Small intestine (tissue), 7 donors: ENCODE measurements at regions not wholly inside any gene's neighbourhood (a gene's known extent, or its start where the extent isn't known, plus 50 kb on each side); places are given as distances from the start of the nearest gene placed in this dataset.

Experiments
- DNase-seq, 2 donors: peaks; one replicate each; pipeline versions ENCODE4 v3.0.0 to v3.0.0-alpha.2; 2013
- FAIRE-seq: peaks from 2 replicates; lab custom pipeline; 2012; peaks lifted over from hg19 to GRCh38; lab: Jason Lieb, UNC
- H3K27ac ChIP-seq, 3 donors: one replicate each; pipeline ENCODE4 v1.5.1; 2013; ENCODE audit warnings: low read length in 2 of 3, mild to moderate bottlenecking in 2 of 3, control low read depth in 1 of 3, inconsistent platforms in 1 of 3, low read depth in 1 of 3, moderate library complexity in 1 of 3
- H3K27me3 ChIP-seq, 3 donors: one replicate each; pipeline ENCODE4 v1.6.1; 2013; ENCODE audit warnings: low read length in 3 of 3, inconsistent platforms in 1 of 3; ENCODE audit not compliant: control insufficient read depth in 3 of 3, insufficient read depth in 3 of 3
- H3K36me3 ChIP-seq, 3 donors: one replicate each; pipeline ENCODE4 v1.6.1; 2013; ENCODE audit warnings: low read length in 3 of 3, inconsistent platforms in 1 of 3, low read depth in 1 of 3, mild to moderate bottlenecking in 1 of 3, moderate library complexity in 1 of 3; ENCODE audit not compliant: control insufficient read depth in 3 of 3, insufficient read depth in 2 of 3
- H3K4me1 ChIP-seq, 3 donors: one replicate each; pipeline ENCODE4 v1.6.1; 2013; ENCODE audit warnings: low read length in 2 of 3, inconsistent platforms in 1 of 3, low read depth in 1 of 3, mild to moderate bottlenecking in 1 of 3, moderate library complexity in 1 of 3; ENCODE audit not compliant: control insufficient read depth in 3 of 3, insufficient read depth in 2 of 3
- H3K4me3 ChIP-seq, 3 donors: one replicate each; pipeline ENCODE4 v1.5.1; 2013; ENCODE audit warnings: low read length in 3 of 3, control low read depth in 1 of 3, inconsistent platforms in 1 of 3, low read depth in 1 of 3, mild to moderate bottlenecking in 1 of 3, moderate library complexity in 1 of 3
- H3K9me3 ChIP-seq, 2 donors: one replicate each; pipeline ENCODE4 v1.6.1; 2013; ENCODE audit warnings: low read depth in 1 of 2, low read length in 1 of 2; ENCODE audit not compliant: control insufficient read depth in 2 of 2, insufficient read depth in 1 of 2
- WGBS, 3 donors: extraction: QIAGEN DNeasy Blood & Tissue Kit; methylation state at CpG; one replicate each; pipeline ENCODE4 v1.1.7; 2013; 5-methylcytosine and 5-hydroxymethylcytosine counted together
- donor health status: healthy with polysubstance abuse.
- donor health status: control.
- donor health status: control.
- donor health status: Bipolar disorder and iron deficiency.
- donor health status: healthy.

DNA sequence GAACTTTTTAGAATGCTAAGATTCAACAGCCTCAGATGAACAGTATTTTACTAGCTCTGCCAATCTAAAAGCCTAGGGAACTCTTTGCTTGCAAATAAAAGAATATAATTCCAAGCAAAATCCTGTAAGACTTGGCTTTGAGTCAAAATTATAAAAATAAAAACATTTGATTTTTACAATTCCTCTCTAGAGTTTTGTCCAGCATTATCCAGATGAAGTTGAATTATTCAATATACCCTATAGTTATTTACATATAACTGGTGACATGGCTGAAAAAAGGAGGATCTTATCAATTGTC lies 378.3 kb downstream of the ETS1 start:
- no peak overlapping the region for H3K27ac ChIP-seq

DNA sequence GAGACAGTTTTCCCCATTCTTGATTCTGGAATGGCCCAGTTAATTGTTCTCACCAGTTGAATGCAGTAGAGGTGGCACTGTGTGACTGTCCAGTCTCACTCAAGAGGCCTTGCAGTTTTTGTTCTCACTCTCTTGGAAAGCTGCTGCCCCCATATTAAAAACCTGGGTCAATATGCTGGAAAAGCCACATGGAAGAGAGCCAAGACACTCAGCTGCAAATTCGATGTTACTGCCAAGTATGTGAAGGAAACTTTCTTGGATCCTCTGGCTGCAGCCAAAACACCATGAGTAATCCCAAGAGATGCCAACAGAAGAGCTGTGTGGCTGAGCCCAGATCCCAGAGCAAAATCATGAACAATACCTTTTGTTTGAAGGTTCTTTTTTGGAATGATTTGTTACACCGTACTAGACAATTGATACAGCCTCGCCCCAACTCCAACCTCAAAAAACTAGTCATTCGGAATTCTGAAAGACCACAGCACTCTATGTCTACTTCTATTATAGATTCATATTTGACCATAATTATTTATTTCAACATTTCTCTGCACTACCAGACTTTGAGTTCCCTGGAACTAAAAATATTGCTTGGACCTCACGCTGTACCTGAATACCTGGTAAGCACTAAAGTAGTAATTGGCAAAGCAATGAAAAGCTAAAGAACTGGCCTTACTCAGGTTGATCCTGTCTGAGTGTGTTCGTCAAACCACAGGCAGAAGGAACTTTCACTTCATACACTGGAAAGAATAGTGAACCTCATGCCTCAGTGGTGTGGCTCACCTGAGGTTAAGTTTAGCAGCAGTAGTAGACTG lies 378.8 kb downstream of the ETS1 start:
- FAIRE-seq (no peak), DNase-seq (no peak)
- H3K4me3 ChIP-seq = no peak overlapping the region
- no peak overlapping the region for H3K27ac ChIP-seq
- no peaks in the 10 kb centered on the region for H3K36me3 ChIP-seq
- no peaks in the 10 kb centered on the region for H3K4me1 ChIP-seq
- no peaks in the 10 kb centered on the region for H3K9me3 ChIP-seq
- no peaks in the 10 kb centered on the region for H3K27me3 ChIP-seq
- 56 to 72% (median 60%) methylated on average over 6 of the region's 6 CpGs for WGBS, 3 donors

More for the DNA sequence above, 378.3 kb downstream of the ETS1 start:
- no peak for FAIRE-seq
- H3K9me3 ChIP-seq = peaks cover 0 to 1% of the 10 kb centered on the region in 2 donors
- H3K27me3 ChIP-seq = no peaks in the 10 kb centered on the region
- H3K36me3 ChIP-seq = no peaks in the 10 kb centered on the region
- H3K4me1 ChIP-seq = no peaks in the 10 kb centered on the region
- H3K4me3 ChIP-seq = no peak overlapping the region
- no peak for DNase-seq

DNA sequence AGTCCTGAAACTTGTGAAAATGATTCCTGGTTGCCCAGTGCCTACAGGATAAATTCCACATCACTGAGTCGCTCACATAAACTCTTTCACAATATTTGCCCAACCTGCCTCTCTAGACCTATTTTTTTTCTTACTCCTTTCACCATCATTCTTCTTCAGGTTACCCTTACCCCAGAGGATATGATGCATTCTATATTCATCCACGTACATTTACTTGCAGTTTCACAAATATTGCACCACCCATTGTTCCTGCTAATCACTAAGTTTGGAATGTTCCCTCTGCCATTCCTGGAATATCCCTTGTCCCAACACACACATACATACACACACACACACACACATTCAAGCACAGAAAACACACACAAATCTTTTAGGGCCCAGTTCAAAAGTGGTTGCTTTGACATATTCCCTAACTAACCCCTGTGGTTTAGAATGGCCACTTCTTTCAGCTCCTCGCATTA lies 379.5 kb downstream of the ETS1 start:
- FAIRE-seq (no peak), DNase-seq (no peak)
- 71 to 81% (median 76%) methylated on average over 3 of the region's 3 CpGs for WGBS, 3 donors
- Histone ChIP-seq H3K36me3 (no peaks in the 10 kb centered on the region), H3K9me3 (no peaks in the 10 kb centered on the region), H3K4me1 (no peaks in the 10 kb centered on the region), H3K27me3 (no peaks in the 10 kb centered on the region), H3K4me3 (no peak overlapping the region), H3K27ac (no peak overlapping the region)

DNA sequence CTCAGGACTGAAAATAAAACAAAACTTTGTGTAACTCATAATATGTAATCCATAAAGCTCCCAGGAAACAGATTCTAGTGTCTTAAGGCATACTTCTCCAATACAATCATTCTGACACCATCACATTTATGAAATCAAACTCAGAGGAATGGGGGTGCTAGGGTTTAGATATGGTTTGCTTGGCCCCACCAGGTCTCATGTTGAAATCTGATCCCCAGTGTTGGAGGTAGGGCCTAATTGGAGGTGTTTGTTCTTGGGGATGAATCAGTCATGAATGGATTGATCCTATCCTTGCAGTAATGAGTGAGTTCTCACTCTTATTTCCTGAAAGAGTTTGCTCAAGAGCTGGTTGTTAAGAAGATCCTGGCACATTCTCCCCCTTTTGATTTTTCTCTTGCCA lies 380.9 kb downstream of the ETS1 start:
- Histone ChIP-seq H3K9me3 (no peaks in the 10 kb centered on the region), H3K36me3 (no peaks in the 10 kb centered on the region), H3K27me3 (no peaks in the 10 kb centered on the region), H3K4me3 (no peak overlapping the region), H3K4me1 (no peaks in the 10 kb centered on the region), H3K27ac (no peak overlapping the region)
- DNase-seq = no peak
- no peak for FAIRE-seq

DNA sequence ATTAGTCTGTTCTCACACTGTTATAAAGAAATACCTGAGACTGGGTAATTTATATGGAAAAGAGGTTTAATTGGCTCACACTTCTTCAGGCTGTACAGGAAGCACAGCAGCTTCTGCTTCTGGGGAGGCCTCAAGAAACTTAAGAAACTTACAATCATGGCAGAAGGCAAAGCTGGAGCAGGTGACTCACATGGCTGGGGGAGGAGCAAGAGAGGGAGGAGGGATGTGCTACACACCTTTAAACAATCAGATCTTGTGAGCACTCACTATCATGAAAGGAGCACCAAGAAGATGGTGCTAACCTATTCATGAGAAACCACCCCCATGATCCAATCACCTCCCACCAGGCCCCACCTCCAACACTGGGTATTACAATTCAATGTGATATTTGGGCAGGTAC lies 381.6 kb downstream of the ETS1 start:
- H3K27me3 ChIP-seq = no peaks in the 10 kb centered on the region
- no peak for DNase-seq
- H3K9me3 ChIP-seq = no peaks in the 10 kb centered on the region
- no peak overlapping the region for H3K4me3 ChIP-seq
- H3K27ac ChIP-seq = no peak overlapping the region
- H3K4me1 ChIP-seq = no peaks in the 10 kb centered on the region
- FAIRE-seq = no peak
- no peaks in the 10 kb centered on the region for H3K36me3 ChIP-seq

DNA sequence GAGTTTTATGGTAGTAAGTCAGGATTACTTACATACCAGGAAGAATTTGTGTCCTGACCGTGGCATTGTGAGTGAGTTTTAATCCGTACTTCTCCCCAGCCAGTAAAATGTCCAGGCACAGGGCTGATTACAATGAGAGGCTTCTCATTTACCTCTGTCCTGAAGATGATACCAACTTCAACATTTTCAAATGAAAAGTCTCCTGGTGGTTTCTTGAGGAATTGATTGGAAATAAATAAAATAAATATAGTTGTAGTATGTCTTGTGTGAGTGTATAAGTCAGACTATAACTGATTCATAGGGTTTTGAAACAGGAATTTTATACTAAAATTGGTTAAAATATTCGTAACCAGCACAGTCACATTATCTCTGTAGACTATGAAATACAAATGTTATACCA lies 382.5 kb downstream of the ETS1 start:
- Histone ChIP-seq H3K27me3 (no peaks in the 10 kb centered on the region), H3K9me3 (no peaks in the 10 kb centered on the region), H3K36me3 (no peaks in the 10 kb centered on the region), H3K27ac (no peak overlapping the region), H3K4me3 (no peak overlapping the region), H3K4me1 (no peaks in the 10 kb centered on the region)
- DNase-seq = no peak
- FAIRE-seq = no peak
- 90 to 92% (median 91%) methylated on average over 3 of the region's 3 CpGs for WGBS, 3 donors

DNA sequence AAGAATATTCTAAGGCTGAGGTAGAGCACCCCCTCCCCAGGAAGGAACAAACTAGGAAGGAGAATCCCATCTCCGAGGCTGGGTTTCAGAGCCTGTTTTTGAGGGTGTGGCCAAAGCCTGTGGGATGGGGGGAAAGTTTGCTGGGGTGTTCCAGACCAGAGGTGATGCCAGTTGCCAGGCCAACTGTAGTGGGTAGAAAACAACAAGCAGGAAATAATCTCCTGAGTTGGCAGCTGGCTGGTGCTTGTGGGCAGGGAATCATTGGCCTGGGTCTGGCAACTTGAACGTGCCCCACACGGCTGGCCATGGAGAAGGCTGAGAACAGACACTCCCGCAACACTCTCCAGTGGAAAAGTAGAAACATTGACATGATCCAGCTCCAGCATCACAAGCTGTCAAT lies 385.6 kb downstream of the ETS1 start:
- H3K4me3 ChIP-seq = no peak overlapping the region
- no peaks in the 10 kb centered on the region for H3K9me3 ChIP-seq
- no peaks in the 10 kb centered on the region for H3K4me1 ChIP-seq
- FAIRE-seq (no peak), DNase-seq (no peak)
- H3K36me3 ChIP-seq = no peaks in the 10 kb centered on the region
- no peaks in the 10 kb centered on the region for H3K27me3 ChIP-seq
- WGBS, 3 donors = 59 to 78% (median 70%) methylated on average over 4 of the region's 4 CpGs
- no peak overlapping the region for H3K27ac ChIP-seq

DNA sequence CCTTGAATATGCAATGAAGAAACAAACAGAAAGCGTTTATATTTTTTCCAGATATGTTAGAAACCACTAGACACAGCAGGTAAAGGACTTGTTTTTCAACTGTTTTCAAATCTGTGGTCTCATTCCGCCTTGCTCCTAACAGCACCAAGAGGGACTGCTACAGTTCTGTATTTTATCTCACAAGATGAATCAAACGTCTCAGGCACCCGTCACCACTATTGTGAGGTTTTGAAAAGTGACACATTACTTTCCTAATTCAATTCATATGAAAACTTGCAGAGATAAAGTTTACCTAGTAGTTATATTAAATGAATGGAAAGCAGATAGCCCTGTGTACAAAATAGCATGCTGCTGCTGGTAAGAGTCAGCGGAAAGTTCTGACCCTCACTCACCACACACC lies 386.3 kb downstream of the ETS1 start:
- no peak for DNase-seq
- WGBS, 3 donors = 83 to 87% (median 84%) methylated on average over 5 of the region's 5 CpGs
- FAIRE-seq = no peak

DNA sequence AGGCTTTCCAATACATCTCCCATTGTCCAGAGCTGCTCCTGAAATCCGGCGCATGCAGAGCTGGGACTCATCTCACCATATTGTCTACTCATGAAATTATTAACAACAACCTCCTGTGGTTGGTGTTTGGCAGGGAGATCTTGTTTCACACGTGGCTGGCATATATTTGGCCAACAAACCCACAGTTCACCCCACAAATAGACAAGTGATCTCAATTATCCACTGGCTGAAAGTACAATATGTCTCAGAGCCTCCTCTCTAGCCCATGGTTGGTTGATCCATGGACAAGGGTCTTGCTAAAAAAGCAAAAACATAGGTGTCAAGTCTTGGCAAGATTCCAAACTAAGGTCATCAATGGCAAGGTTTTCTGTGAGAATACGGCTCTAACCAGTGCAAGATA lies 386.9 kb downstream of the ETS1 start:
- no peaks in the 10 kb centered on the region for H3K9me3 ChIP-seq
- H3K27me3 ChIP-seq = no peaks in the 10 kb centered on the region
- FAIRE-seq = no peak
- H3K4me3 ChIP-seq = no peak overlapping the region
- no peaks in the 10 kb centered on the region for H3K4me1 ChIP-seq
- no peak for DNase-seq
- no peak overlapping the region for H3K27ac ChIP-seq
- 72 to 83% (median 76%) methylated on average over 4 of the region's 4 CpGs for WGBS, 3 donors
- H3K36me3 ChIP-seq = no peaks in the 10 kb centered on the region

More for the DNA sequence above, 386.3 kb downstream of the ETS1 start:
- Histone ChIP-seq H3K4me1 (no peaks in the 10 kb centered on the region), H3K4me3 (no peak overlapping the region), H3K9me3 (no peaks in the 10 kb centered on the region), H3K36me3 (no peaks in the 10 kb centered on the region), H3K27me3 (no peaks in the 10 kb centered on the region), H3K27ac (no peak overlapping the region)
